GM10266 (cell line): ENCODE measurements at regions not wholly inside any gene's neighbourhood (a gene's known extent, or its start where the extent isn't known, plus 50 kb on each side); places are given as distances from the start of the nearest gene placed in this dataset.
A peak's percentile ranks its signal among the peaks of the same experiment; 100 is the strongest.

Experiments
- DNase-seq: peaks from one replicate; pipeline ENCODE4 v3.0.0; 2012; ENCODE audit errors: extremely low spot score
- CTCF ChIP-seq: IDR thresholded peaks from 2 replicates; pipeline ENCODE4 v1.5.1; 2012; ENCODE audit warnings: mild to moderate bottlenecking, low read depth; ENCODE audit not compliant: control insufficient read depth, insufficient read depth; ENCODE audit errors: missing control alignments

- no peak for TF ChIP-seq CTCF
- DNase-seq: no peak
Measured at GRCh38 chr3:107116251-107116650, 261.0 kb upstream of the CCDC54 start.

DNA sequence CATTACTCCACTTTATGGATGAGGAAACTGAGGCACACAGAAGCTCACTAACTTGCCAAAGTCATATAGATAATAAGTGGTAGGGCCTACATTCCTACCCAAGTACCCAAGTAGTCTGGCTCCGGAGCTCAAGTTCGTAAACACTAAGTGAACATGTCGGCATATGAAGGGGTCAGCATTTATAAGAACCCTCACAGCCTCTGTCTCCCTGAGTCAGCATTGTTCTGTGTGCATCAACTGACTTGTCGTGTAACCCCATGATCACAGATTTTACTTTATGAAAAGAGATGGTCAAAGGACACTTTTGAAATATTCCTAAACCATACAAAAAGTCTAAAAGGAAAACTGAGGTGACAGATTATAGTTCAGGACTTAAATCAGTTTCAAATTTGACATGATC, 260.1 kb upstream of the CCDC54 start:
- no peak for TF ChIP-seq CTCF
- no peak for DNase-seq

DNA sequence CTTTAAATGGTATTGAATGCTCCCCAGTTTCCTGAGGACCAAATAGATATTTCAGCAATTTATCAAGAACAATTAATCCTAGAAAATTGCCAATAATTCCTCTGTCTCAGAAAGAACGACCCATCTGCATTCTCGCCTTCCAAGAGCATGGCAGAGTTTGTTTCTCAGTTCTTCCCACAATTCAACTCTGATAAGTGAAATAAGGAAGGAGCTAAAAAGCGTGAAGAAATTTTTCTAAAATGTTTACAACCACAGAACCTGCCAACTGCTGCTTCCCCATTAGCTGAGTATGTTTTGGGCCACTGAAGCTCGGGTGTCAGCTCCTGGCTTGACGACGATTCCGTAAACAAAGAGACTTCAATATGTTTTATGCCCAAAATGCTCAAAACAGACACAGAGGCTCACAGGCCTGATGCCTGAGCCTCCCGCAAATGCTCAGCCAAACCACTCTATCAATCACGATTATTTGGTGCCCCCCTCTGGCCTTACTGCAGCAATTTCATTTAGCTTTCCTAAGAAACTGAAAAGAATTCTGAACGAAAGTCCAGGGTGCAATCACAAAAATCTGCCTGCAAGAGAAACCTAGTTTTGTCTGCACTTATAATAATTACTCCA, 259.2 kb upstream of the CCDC54 start:
- peak; percentile 54 for TF ChIP-seq CTCF
- DNase-seq: peak; percentile 47

DNA sequence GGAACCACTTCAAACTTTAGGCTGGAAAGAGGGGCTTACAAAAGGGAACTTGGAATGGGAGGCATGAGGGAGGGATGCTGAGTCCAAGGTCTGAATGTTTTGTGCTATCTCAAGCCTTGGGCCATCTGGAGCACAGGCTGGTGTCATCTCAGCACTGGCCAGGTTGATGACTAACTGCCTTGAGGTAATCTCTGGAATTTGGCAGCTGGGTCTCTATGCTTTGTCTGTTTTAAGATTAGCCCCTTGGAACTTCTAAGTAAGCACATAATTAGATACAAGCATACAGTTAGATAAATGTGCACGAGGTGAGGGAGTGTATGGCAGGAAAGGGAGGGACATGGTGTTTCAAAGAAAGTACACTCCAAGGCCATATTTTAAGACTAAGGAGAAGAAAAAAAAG, 252.4 kb upstream of the CCDC54 start:
- no peak for TF ChIP-seq CTCF
- DNase-seq: no peak

DNA sequence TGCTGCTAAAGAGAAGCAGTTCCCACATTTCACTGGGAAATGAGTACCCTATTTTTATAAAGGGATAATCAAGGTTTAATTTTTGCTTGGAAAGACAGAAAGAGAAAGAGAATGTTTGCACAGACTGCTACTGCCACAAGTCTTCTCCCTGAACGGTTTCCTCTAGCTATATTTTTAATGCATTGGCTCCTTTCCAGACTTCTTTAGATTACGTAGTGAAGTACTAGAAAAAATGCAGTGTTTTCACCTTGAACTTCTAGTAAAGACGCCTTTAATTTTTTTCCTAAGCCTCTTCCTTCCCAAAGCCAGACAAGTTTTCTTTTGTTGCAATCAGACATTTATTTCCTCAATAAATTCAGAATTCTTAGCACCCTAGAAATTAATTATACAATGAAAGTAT, 248.3 kb upstream of the CCDC54 start:
- TF ChIP-seq CTCF: no peak
- DNase-seq: no peak

DNA sequence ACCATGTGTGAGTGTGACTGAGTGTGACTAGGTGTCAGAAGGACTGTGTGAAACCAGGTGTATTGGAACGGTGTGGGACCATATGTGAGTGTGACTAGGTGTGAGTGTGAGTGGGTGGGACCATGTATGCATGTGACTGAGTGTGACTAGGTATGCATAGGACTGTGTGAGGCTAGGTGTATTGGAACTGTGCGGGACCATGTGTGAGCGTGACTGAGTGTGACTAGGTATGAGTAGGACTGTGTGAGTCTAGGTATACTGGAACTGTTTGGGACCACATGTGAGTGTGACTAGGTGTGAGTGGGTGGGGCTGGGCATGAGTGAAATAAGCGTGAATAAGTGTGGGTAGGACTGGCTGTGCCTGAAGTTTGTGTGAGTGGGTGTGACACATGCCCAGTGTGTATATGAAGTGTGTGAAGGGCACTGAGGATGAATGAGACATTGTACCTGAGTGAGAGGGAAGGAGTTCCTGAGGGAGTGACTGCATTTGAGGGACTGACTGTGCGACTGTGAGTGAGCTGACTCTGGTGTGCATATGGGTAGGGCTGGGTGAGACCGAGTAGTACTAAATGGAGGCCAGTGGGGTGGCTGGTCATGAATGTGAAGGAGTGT, 247.0 kb upstream of the CCDC54 start:
- DNase-seq: no peak
- TF ChIP-seq CTCF: no peak

DNA sequence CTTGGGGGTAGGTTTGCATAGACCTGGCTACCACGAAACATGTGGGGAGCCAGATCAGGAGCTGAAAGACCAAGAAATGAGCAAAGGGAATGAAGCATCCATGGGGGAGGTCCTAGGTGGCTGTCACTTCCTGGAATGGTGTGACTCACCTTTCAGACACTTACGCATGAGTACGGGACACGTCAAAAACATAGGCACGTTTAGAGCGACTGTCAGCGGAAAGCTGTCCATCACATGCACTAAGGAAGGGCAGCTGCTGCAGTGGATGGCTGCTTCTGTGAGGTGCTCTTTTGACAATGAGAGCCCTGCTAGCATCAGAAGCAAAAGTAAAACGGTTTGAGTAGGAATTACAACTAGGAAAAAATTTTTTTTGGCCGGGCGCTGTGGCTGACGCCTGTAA, 244.6 kb upstream of the CCDC54 start:
- TF ChIP-seq CTCF: no peak
- no peak for DNase-seq
